ES-I3 (cell line): ENCODE measurements at regions not wholly inside any gene's neighbourhood (a gene's known extent, or its start where the extent isn't known, plus 50 kb on each side); places are given as distances from the start of the nearest gene placed in this dataset.

ENCODE experiments used
- H3K36me3 ChIP-seq: 2 replicates; pipeline ENCODE4 v1.6.1; 2013; ENCODE audit warnings: mild to moderate bottlenecking, low read length, control low read depth, moderate library complexity; ENCODE audit not compliant: insufficient read depth
- H3K4me1 ChIP-seq: 2 replicates; pipeline ENCODE4 v1.6.1; 2013; ENCODE audit warnings: mild to moderate bottlenecking, control low read depth, low read length; ENCODE audit not compliant: insufficient read depth
- H3K9ac ChIP-seq: 2 replicates; pipeline ENCODE4 v1.6.1; 2013; ENCODE audit warnings: low read depth, mild to moderate bottlenecking, low read length, moderate library complexity
- H3K9me3 ChIP-seq: 2 replicates; pipeline ENCODE4 v1.6.1; 2013; ENCODE audit warnings: mild to moderate bottlenecking, low read length, moderate library complexity; ENCODE audit not compliant: control insufficient read depth, insufficient read depth

GRCh38 chr6:113315165-113315564 lies 542.0 kb upstream of the MARCKS start:
- Histone ChIP-seq H3K9me3 (no peaks in the 10 kb centered on the region), H3K36me3 (no peaks in the 10 kb centered on the region), H3K9ac (no peak overlapping the region), H3K4me1 (no peaks in the 10 kb centered on the region; the same call in 1 of the 2 replicates)

- Histone ChIP-seq H3K9ac (no peak overlapping the region), H3K9me3 (no peaks in the 10 kb centered on the region), H3K4me1 (no peaks in the 10 kb centered on the region; the same call in 1 of the 2 replicates), H3K36me3 (no peaks in the 10 kb centered on the region)
These were observed 541.3 kb upstream of the MARCKS start for GRCh38 chr6:113315879-113316278.

- Histone ChIP-seq H3K9me3 (no peaks in the 10 kb centered on the region), H3K36me3 (no peaks in the 10 kb centered on the region), H3K4me1 (no peaks in the 10 kb centered on the region; the same call in 1 of the 2 replicates), H3K9ac (no peak overlapping the region)
These were observed 539.7 kb upstream of the MARCKS start for GRCh38 chr6:113317442-113317841.

- H3K4me1 ChIP-seq, result no peaks in the 10 kb centered on the region; the same call in 1 of the 2 replicates
- no peaks in the 10 kb centered on the region for H3K36me3 ChIP-seq
- no peak overlapping the region for H3K9ac ChIP-seq
- no peaks in the 10 kb centered on the region for H3K9me3 ChIP-seq
These were observed 539.1 kb upstream of the MARCKS start for GRCh38 chr6:113317891-113318574.

GRCh38 chr6:113318575-113318917 lies 538.6 kb upstream of the MARCKS start:
- Histone ChIP-seq H3K9ac (no peak overlapping the region), H3K36me3 (no peaks in the 10 kb centered on the region), H3K9me3 (no peaks in the 10 kb centered on the region), H3K4me1 (no peaks in the 10 kb centered on the region; the same call in 1 of the 2 replicates)

GRCh38 chr6:113320653-113321052 lies 536.5 kb upstream of the MARCKS start:
- Histone ChIP-seq H3K9me3 (no peaks in the 10 kb centered on the region), H3K9ac (no peak overlapping the region), H3K4me1 (no peaks in the 10 kb centered on the region; the same call in 1 of the 2 replicates), H3K36me3 (no peaks in the 10 kb centered on the region)

GRCh38 chr6:113326781-113327180 lies 530.4 kb upstream of the MARCKS start:
- Histone ChIP-seq H3K36me3 (no peaks in the 10 kb centered on the region), H3K9me3 (no peaks in the 10 kb centered on the region), H3K9ac (no peak overlapping the region), H3K4me1 (no peaks in the 10 kb centered on the region)

- H3K9ac ChIP-seq, result no peak overlapping the region
- H3K9me3 ChIP-seq, result no peaks in the 10 kb centered on the region
- H3K4me1 ChIP-seq, result no peaks in the 10 kb centered on the region
- no peaks in the 10 kb centered on the region for H3K36me3 ChIP-seq
These were observed 528.2 kb upstream of the MARCKS start for GRCh38 chr6:113328886-113329381.

- H3K9me3 ChIP-seq, result no peaks in the 10 kb centered on the region
- H3K9ac ChIP-seq, result no peak overlapping the region
- no peaks in the 10 kb centered on the region for H3K36me3 ChIP-seq
- H3K4me1 ChIP-seq, result no peaks in the 10 kb centered on the region
These were observed 527.1 kb upstream of the MARCKS start for GRCh38 chr6:113329942-113330635.

GRCh38 chr6:113330636-113330946 lies 526.6 kb upstream of the MARCKS start:
- H3K9ac ChIP-seq, result no peak overlapping the region
- H3K36me3 ChIP-seq, result no peaks in the 10 kb centered on the region
- H3K9me3 ChIP-seq, result no peaks in the 10 kb centered on the region
- no peaks in the 10 kb centered on the region for H3K4me1 ChIP-seq

GRCh38 chr6:113331021-113331420 lies 526.1 kb upstream of the MARCKS start:
- Histone ChIP-seq H3K9me3 (no peaks in the 10 kb centered on the region), H3K4me1 (no peaks in the 10 kb centered on the region), H3K9ac (no peak overlapping the region), H3K36me3 (no peaks in the 10 kb centered on the region)

- no peak overlapping the region for H3K9ac ChIP-seq
- H3K9me3 ChIP-seq, result no peaks in the 10 kb centered on the region
- H3K36me3 ChIP-seq, result no peaks in the 10 kb centered on the region
- H3K4me1 ChIP-seq, result peaks cover 6% of the 10 kb centered on the region
These were observed 518.5 kb upstream of the MARCKS start for GRCh38 chr6:113338644-113339043.

- Histone ChIP-seq H3K4me1 (peaks cover 6% of the 10 kb centered on the region), H3K36me3 (no peaks in the 10 kb centered on the region), H3K9ac (no peak overlapping the region), H3K9me3 (no peaks in the 10 kb centered on the region)
These were observed 517.9 kb upstream of the MARCKS start for GRCh38 chr6:113339209-113339608.

- Histone ChIP-seq H3K4me1 (peaks cover 6% of the 10 kb centered on the region), H3K36me3 (no peaks in the 10 kb centered on the region), H3K9me3 (no peaks in the 10 kb centered on the region), H3K9ac (no peak overlapping the region)
These were observed 516.8 kb upstream of the MARCKS start for GRCh38 chr6:113340371-113340770.

- no peaks in the 10 kb centered on the region for H3K36me3 ChIP-seq
These were observed 513.2 kb upstream of the MARCKS start for GRCh38 chr6:113343940-113344339.

More at GRCh38 chr6:113343940-113344339, 513.2 kb upstream of the MARCKS start:
- H3K4me1 ChIP-seq, result peaks cover 6% of the 10 kb centered on the region
- no peak overlapping the region for H3K9ac ChIP-seq
- no peaks in the 10 kb centered on the region for H3K9me3 ChIP-seq
